ENCODE measurements at regions not wholly inside any gene's neighbourhood (a gene's known extent, or its start where the extent isn't known, plus 50 kb on each side); places are given as distances from the start of the nearest gene placed in this dataset.
"Not testable (repeated sequence)": the region's sequence is repeated elsewhere in the genome, so short reads cannot be mapped to it uniquely, and the experiment has no call there.

DNA sequence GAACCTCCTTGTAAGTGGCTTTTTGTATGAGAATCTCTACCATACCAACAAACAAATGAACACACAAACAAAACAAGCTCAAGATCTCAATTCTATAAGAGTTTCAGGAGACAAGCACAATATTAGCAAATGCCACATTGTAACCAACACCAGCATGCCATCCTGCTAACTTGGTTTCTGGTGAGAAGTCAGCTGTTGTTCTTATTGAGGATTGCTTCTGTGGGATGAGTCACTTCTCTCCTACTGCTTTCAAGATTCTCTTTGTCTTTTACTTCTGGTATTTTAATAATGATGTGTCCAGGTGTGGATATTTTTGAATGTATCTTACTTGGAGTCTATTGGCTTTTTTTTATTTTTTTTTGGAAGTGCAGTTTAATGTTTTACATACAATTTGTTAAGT lies 131.7 kb downstream of the BCL2L11 start:
- DNase-seq: no peak

DNA sequence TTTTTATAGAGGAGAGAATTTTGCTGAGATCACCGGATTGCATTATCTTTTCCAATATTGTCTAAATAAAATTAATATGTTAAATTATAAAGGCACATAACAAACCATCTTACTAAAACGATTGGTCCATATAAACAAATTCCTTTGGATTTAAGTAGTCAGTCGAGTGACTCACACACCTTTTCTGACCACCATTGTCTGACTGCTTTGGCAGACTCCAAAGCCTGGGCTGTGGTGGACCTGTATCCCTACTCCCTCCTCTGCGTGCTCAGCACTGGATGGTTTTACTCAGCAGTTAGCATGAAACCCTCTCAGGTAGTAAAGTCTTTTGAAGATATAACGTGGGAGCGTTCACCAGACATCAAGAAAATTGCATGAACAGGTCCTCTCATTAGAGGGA lies 134.2 kb downstream of the BCL2L11 start:
- DNase-seq: not testable (repeated sequence)

GRCh38 chr2:111256628-111257027 lies 135.9 kb downstream of the BCL2L11 start:
- DNase-seq: not testable (repeated sequence)

GRCh38 chr2:111257607-111258006 lies 136.9 kb downstream of the BCL2L11 start:
- not testable (repeated sequence) for DNase-seq

DNA sequence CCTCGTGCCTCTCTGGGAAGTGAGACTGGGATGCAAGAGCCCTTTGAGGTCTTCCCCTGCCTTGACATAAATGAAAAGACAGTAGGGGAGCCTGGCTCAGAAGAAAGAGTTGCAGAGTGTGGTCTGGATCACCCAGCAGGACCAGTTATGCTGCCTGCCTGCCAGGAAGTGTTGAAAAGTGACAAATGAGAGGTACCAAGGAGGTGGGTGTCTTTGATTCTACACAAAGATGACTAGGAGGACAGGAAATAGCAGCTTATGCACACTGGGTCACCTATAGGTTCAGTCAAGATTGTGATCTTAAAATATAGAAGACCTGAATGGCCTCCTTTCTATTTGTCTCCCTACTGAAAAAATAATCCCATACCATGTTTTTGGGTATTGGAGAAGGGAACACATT lies 137.6 kb downstream of the BCL2L11 start:
- DNase-seq: not testable (repeated sequence)

GRCh38 chr2:111262627-111263379 lies 142.1 kb downstream of the BCL2L11 start:
- not testable (repeated sequence) for DNase-seq

- DNase-seq: not testable (repeated sequence)
Observed at GRCh38 chr2:111263380-111264017, 142.8 kb downstream of the BCL2L11 start.

- not testable (repeated sequence) for DNase-seq
Observed at GRCh38 chr2:111264956-111265355, 144.2 kb downstream of the BCL2L11 start.

- DNase-seq: not testable (repeated sequence)
Observed at GRCh38 chr2:111266556-111266955, 145.8 kb downstream of the BCL2L11 start.

DNA sequence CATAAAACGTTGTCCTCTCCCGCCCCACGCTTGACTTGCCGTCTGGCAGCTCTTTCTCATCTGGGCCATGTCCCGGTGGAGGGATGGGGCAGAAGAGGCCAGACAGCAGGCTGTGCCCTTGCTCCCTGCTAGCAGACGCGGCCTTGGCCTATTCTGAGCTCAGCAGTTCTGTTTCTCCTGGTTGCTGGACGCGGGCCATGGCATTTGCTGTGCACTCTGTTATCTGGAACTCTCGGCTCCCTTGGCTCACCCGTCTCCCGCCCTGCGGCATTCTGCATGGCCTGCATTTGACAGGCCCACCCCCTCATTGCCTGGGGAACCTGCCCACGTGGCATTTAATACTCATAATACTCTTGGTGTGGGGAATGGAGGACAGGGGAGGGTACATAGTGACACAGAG lies 146.3 kb downstream of the BCL2L11 start:
- not testable (repeated sequence) for DNase-seq

DNA sequence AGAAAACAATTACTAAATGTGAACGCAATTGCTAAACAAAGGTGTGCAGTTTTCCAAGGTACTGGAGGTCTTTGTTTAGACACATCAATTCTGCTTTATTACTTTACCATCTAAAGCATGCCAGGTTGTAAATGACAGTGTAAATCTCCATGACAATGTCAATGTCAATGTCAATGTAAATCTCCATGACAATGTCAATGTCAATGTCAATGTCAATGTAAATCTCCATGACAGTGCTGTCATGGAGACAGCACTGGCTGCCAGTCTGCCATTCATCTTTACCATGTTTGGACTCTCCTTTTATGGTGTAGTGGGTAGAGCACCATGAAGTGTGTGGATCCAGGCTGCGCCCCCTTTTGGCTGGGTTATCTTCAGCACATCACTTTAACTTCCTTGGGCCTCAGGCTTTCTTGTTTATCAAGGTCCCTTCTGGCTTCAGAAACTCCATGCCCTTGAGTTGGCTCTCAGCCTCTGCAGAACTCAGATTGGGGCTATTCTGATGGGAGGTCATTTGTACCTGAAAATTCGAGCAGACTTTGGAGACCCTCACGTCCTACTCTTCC lies 149.1 kb downstream of the BCL2L11 start:
- DNase-seq: not testable (repeated sequence)

DNA sequence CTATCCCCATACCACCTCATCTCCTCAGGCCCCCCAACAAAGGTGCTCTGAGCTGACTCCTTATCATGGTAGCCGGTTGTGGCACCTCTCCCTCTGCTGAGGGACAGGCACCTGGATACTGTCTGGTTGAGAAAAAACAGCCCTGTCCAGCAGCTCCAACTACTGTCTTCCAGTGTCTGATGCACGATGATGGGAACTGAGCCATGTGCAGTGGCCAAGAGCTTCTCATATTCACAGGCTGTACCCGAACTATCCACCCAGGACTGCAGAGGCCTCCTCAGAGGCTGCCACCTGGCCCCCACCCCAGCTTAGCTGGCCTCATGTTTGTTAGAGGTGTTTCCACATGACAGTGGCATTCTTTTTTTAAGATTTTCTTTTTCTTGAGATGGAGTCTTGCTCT lies 149.9 kb downstream of the BCL2L11 start:
- DNase-seq: not testable (repeated sequence)

- not testable (repeated sequence) for DNase-seq
Observed at GRCh38 chr2:111271647-111272304, 151.1 kb downstream of the BCL2L11 start.

GRCh38 chr2:111273007-111273406 lies 152.3 kb downstream of the BCL2L11 start:
- not testable (repeated sequence) for DNase-seq

DNA sequence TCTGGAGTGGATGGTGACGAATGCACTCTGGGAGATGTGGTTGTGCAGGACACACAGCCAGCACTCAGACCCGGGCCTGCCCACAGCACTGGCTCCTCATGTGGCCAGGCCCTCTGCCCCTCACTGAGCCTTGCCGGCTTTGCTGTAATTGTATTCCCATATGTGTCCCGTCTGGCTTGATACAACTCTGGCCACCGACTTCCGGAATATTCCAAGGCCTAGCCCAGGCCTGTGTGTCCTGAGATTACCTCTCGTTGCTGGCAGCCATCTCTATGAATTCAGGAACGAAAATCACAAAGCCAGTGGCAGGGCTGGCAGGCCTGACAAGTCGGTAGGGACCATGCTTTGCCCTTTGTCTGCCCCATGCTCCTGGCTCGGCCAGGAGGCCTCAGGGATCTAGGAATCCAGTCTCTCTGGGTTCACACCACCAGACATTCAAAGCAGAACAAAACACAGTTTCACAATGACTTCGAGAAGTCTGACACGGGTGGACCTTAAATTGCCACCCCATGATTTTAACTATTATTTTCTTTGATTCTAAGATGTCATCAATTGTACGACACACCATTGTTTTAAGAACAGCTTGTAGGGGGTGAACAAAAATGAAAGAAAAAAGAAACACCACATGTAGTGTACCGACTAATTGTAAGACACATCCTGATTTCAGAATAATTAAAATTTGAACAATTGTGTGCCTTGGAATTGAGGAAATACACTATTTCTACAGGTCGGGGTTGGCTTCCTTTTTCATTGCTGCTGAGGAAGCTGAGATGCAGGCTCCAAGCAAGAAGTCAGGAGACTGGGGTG lies 154.5 kb downstream of the BCL2L11 start:
- peak in 1 of 2 donors; percentile 2 for DNase-seq

- DNase-seq: not testable (repeated sequence)
Observed at GRCh38 chr2:111275854-111276171, 155.1 kb downstream of the BCL2L11 start.

DNA sequence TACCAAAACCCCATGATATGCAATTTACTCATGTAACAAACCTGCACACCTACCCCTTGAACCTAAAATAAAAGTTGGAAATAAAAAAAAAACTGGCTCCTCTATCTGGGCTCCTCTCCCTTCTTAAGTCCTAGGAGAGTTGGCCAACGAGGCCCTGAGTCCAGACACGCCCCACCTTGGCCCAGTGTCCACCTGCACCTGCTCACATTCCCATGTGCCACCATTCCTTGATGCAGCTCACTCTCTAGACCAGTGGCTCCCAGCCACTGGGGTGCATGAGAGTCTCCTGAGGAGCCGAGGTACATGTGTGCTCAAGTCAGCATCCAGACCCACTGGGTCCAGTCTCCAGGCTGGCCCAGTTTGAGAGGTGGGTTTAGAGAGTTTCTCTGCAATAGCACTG lies 157.4 kb downstream of the BCL2L11 start:
- DNase-seq: not testable (repeated sequence)

DNA sequence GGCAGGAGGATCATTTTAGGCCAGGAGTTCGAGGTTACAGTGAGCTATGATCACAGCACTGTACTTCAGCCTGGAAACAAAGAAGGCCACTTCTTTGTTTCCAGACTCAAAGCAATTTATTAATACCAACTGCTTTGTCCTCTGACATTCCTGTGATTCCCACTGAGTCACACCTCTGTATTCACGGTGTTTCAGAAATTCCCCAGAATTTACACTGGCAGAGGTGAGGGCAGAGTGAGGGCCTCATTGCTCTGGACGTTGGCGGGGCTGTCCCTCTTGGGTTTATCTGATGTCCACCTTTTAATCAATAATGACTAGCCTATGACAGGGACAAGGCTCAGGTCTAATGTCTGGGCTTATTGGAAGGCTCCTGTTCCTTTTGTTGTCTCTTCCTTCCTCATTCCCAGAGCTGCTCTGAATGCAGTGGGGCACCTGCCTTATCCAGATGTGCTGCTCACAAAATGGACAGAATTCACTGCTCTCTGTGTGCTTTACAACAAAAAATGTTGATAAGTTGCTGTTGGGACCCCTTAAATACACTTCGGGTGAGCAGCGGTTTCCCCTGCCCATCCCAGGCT lies 160.1 kb downstream of the BCL2L11 start:
- DNase-seq: not testable (repeated sequence)

GRCh38 chr2:111282162-111282561 lies 161.4 kb downstream of the BCL2L11 start:
- not testable (repeated sequence) for DNase-seq

DNA sequence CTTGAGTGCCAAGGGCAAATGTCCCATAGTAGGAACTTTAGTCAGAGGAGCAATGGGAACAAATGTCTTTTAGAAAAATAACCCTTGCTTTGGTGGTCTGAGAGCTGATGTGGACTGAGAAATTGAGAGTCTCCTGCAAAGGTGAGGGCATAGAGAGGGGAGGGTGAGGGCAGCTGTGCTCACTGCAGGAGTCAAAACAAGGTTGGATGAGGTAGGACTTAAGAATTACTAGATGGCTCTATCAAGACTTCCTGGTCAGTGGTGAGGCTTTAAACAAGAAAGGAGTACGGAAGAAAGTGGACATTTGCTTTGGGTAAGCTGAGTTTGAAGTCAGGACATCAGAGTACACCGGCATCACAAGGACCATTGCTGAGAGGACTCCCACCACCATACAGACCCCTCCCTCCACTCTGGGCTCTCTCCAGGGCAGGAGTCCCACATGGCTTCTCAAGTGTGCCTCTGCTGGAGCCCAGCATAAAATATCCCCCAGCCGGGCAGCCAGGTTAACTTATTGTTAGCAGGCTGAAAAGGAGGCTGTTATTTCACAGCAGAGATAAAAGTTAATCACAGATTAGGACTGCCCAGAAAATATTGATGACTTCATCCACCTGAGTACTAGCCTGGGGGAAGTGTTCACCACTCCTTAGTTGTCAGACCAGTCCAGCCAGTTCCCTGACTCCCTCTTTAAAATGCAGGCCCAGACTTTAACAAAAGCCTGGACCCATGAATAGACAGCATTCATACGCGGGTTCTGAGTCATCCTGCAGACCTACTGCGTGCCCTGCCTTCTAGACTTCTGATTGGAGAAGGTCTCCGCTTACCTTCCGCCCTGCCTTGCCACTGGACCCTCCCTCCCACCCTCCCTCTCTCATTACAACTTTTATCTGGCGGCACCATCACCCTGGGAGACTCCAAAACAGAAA lies 167.2 kb downstream of the BCL2L11 start:
- not testable (repeated sequence) for DNase-seq

DNA sequence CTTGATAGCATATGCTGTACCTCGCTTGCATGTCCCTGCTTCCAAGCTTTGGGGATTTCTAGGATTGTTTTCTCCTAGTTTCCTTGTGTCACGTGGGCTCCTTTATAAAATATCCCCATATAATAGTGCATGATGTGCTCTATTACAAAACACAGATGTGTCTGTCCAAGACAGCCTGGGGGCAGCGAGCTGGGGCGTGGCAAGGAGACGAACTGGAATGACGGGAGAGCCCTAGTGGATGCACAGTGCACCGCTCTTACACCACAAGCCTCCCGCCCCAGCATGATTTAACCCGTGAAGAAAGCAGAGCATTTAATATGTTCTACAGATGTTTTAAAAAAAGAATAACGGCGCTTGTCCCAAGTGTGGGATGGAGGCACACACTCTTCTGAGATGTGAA lies 169.7 kb downstream of the BCL2L11 start:
- not testable (repeated sequence) for DNase-seq

Measured in inflammatory macrophage (primary cell).